Astrocyte of the spinal cord (primary cell): ENCODE measurements at regions not wholly inside any gene's neighbourhood (a gene's known extent, or its start where the extent isn't known, plus 50 kb on each side); places are given as distances from the start of the nearest gene placed in this dataset.

ENCODE experiments used
- DNase-seq: peaks from one replicate; pipeline ENCODE4 v3.0.0; 2011; ENCODE audit warnings: low read depth, low spot score
- H3K4me3 ChIP-seq: 2 replicates; pipeline ENCODE4 v1.5.1; 2011; ENCODE audit warnings: low read depth, mild to moderate bottlenecking, low read length, moderate library complexity
- in situ Hi-C: cut with HindIII; loops from 2 replicates; pipeline ENCODE4 v1.10.0; 2017; ENCODE audit warnings: low sequenced_read_pairs
- TF ChIP-seq, protein P1 (sequence below): IDR thresholded peaks from 2 replicates; pipeline ENCODE4 v1.5.1; 2012; ENCODE audit warnings: low read depth, mild to moderate bottlenecking, low read length, inconsistent platforms

DNA sequence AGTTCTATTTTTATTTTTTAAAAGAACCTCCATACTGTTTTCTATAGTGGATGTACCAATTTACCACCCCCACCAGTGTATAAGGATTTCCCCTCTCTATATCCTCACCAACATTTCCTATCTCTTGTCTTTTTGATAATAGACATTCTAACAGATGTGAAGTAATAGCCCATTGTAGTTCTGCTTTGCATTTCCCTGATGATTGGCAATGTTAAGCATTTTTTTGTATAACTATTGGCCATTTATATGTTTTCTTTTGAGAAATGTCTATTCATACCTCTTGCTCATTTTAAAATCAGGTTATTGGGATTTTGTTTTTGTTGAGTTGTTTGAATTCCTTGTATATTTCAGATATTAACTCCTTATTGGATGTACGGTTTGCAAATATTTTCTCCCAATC lies 251.1 kb upstream of the HTR2C start:
- TF ChIP-seq, protein P1, sequence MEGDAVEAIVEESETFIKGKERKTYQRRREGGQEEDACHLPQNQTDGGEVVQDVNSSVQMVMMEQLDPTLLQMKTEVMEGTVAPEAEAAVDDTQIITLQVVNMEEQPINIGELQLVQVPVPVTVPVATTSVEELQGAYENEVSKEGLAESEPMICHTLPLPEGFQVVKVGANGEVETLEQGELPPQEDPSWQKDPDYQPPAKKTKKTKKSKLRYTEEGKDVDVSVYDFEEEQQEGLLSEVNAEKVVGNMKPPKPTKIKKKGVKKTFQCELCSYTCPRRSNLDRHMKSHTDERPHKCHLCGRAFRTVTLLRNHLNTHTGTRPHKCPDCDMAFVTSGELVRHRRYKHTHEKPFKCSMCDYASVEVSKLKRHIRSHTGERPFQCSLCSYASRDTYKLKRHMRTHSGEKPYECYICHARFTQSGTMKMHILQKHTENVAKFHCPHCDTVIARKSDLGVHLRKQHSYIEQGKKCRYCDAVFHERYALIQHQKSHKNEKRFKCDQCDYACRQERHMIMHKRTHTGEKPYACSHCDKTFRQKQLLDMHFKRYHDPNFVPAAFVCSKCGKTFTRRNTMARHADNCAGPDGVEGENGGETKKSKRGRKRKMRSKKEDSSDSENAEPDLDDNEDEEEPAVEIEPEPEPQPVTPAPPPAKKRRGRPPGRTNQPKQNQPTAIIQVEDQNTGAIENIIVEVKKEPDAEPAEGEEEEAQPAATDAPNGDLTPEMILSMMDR: no peak
- no peak for DNase-seq
- in situ Hi-C loops: no loop called here
- H3K4me3 ChIP-seq: no peak overlapping the region

DNA sequence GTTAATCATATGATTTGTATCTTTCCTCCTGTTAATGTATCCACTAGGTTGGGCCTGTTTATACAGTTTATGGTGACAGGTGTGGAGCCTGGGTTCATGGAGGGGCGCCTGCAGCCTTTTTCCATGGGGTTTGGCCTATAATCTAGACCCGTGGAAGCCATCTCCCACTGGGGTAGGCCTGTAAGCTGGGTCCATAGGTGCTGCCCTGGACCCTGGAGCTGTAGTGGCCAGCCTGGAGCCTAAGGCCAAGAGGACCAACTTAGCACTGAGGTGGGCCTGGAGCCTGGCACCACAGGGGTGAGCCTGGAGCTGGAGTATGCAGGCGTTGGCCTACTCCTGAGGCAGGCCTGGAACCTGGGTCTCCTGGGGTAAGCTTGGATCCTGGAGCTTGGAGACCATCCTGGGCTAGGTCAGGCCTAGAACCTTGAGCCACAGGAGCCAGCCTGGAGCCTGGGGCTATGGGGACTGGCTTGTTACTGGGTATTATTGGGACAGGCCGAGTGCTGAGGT lies 249.4 kb upstream of the HTR2C start:
- in situ Hi-C loops: no loop called here
- TF ChIP-seq, protein P1: no peak
- no peak overlapping the region for H3K4me3 ChIP-seq
- no peak for DNase-seq

DNA sequence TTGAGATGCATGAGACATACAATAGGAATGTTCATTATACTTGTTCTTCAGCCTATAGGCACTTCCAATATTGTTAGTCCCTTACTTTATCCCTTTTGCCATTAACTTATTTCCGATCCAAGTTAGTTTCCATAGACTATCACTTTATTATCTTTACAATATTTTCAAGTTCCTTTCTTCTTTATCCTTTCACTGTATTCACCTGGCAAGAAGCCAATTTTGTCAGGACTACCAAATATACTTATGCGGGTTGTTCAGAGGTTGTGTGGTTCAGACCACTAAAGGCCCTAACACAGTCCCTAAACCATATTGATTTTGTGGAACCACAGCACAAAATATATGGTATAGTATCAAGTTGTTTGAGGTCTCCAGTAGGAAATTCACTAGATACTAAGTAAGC lies 245.0 kb upstream of the HTR2C start:
- H3K4me3 ChIP-seq: no peak overlapping the region
- no peak for DNase-seq
- in situ Hi-C loops: no loop called here
- TF ChIP-seq, protein P1: no peak

DNA sequence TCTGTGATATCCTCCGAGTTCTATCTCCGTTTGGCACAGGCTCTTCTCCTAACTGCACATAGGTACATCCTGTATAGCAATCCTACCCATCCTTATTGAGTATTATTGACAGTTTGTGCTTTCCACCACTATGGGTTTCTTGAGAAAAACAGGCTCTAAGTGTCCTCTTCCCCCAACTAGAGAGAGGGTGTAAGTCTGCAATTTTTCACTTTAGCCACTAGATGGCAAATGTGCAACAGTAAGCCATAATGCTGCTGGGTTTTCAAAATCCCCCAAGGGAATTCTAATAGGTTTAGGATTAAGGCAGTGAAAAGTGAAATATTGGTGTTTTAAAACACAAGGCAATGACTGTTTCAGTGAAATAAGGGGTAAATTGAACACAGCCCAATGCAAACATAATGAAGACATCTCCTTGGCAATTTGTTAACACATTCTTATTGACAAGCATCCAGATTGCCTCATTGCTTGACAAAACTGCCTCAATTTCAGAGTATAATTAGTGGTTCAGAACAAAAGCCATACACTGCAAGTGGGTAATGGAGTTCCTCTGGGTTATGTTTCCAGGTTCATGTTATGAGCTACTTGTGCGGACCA lies 239.0 kb upstream of the HTR2C start:
- TF ChIP-seq, protein P1: peak; percentile 78
- in situ Hi-C loops: no loop called here
- DNase-seq: peak; percentile 35
- no peak overlapping the region for H3K4me3 ChIP-seq

DNA sequence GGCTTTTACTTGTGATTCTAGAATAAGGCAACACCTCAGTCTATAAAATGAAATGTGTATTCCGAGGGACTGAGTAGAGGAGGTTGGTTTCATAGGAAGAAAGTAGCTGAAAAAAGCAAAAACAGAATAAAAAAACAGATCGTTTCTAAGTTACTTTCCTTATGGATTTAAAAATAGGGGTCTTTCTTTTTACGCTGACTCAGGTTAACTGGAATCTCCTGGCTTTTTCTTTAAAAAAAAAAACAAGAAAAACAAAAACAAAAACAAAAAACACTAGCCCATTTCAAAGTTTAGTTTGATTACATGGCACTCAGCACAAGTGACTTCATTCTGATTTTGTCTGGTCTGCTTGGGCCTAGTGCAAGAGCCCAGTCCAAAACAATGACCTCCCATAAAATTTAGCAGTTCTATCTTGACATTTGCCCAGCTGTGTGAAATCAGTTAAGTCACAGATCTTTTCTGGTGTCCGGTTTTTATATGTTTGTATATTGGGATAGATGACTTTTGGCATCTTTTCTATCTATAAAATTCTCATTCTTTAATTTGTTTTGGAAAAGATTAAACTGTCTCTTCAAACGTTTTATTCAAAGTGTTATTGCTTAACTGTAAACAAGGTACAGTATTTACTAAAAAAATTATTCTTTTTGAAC lies 222.7 kb upstream of the HTR2C start:
- TF ChIP-seq, protein P1: no peak
- in situ Hi-C loops: no loop called here
- no peak for DNase-seq
- no peak overlapping the region for H3K4me3 ChIP-seq

DNA sequence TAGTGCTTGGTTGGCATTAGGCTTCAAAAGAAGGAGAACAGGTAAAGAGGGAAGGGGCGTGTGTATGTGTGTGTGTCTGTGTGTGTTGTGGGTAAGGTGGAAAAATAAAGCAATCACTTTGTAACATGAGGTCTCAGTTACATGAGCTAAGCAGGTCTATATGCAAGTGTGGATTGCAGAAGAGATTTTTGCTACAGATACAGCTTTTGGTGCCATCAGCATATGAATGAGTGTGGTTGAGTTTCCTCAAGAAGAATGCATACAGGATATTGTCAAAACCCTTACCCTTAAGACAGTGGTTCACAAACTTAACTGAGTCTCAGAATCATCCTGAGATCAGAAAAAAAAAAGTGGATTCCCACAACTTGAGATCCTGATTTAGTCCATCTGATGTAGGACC lies 220.5 kb upstream of the HTR2C start:
- in situ Hi-C loops: no loop called here
- TF ChIP-seq, protein P1: no peak
- no peak for DNase-seq
- H3K4me3 ChIP-seq: no peak overlapping the region
